Sigmoid colon (tissue), 6 donors: ENCODE measurements at regions not wholly inside any gene's neighbourhood (a gene's known extent, or its start where the extent isn't known, plus 50 kb on each side); places are given as distances from the start of the nearest gene placed in this dataset.
"Not testable (repeated sequence)": the region's sequence is repeated elsewhere in the genome, so short reads cannot be mapped to it uniquely, and the experiment has no call there.

Experiments
- DNase-seq: peaks from one replicate; pipeline ENCODE4 v3.0.0-alpha.2; 2019
- H3K27ac ChIP-seq, 4 donors: fragments of 200-600 bp; sonication (generic); one replicate each; pipeline ENCODE4 v1.5.1; 2016 to 2019; ENCODE audit warnings: mild to moderate bottlenecking in 1 of 4
- H3K27me3 ChIP-seq, 3 donors: fragments of 200-600 bp; sonication (generic); one replicate each; pipeline ENCODE4 v1.5.1; 2019; ENCODE audit warnings: mild to moderate bottlenecking in 1 of 3
- H3K36me3 ChIP-seq, 4 donors: fragments of 200-600 bp; sonication (generic); one replicate each; pipeline ENCODE4 v1.5.1; 2016 to 2019
- H3K4me1 ChIP-seq, 4 donors: fragments of 200-600 bp; sonication (generic); one replicate each; pipeline ENCODE4 v1.5.1; 2017 to 2019
- H3K4me3 ChIP-seq, 4 donors: fragments of 200-600 bp; sonication (generic); one replicate each; pipeline ENCODE4 v1.5.1; 2017 to 2019; ENCODE audit warnings: mild to moderate bottlenecking in 2 of 4, moderate library complexity in 1 of 4
- H3K9me3 ChIP-seq, 4 donors: fragments of 200-600 bp in 3 of 4; sonication (generic) in 3 of 4; one replicate each; pipeline versions ENCODE4 v1.5.1 to v1.6.1; 2013 to 2019
- EP300 ChIP-seq, 4 donors: sonication (generic); formaldehyde crosslinking; IDR thresholded peaks; one replicate each; pipeline ENCODE4 v1.6.1; 2017; ENCODE audit warnings: antibody characterized with exemption in 4 of 4
- POLR2A ChIP-seq, 2 donors: fragments of 450-650 bp; IDR thresholded peaks; one replicate each; pipeline ENCODE4 v1.6.1; 2016; ENCODE audit warnings: antibody characterized with exemption in 2 of 2, mild to moderate bottlenecking in 2 of 2, moderate library complexity in 2 of 2
- POLR2AphosphoS5 ChIP-seq, 4 donors: sonication (generic); formaldehyde crosslinking; IDR thresholded peaks; one replicate each; pipeline ENCODE4 v1.6.1; 2017; ENCODE audit warnings: antibody characterized with exemption in 4 of 4
- WGBS, 2 donors: extraction: QIAGEN DNeasy Blood & Tissue Kit; methylation state at CpG; one replicate each; pipeline ENCODE4 v1.1.7; 2013; 5-methylcytosine and 5-hydroxymethylcytosine counted together
- intact Hi-C: fragments of 100-400 bp; cut with DNase I; formaldehyde crosslinking; loops from one replicate; pipeline ENCODE4 v1.15.1; 2023
- TF ChIP-seq, protein P1 (sequence below), 4 experiments: fragments of 450-650 bp in 3 of 4; fragments of 200-600 bp in 1 of 4; IDR thresholded peaks; one replicate each; pipeline ENCODE4 v1.5.1; 2016 to 2019; ENCODE audit warnings: antibody characterized with exemption in 4 of 4, mild to moderate bottlenecking in 3 of 4, moderate library complexity in 2 of 4
- donor health status: healthy with polysubstance abuse.
- donor health status: healthy.

DNA sequence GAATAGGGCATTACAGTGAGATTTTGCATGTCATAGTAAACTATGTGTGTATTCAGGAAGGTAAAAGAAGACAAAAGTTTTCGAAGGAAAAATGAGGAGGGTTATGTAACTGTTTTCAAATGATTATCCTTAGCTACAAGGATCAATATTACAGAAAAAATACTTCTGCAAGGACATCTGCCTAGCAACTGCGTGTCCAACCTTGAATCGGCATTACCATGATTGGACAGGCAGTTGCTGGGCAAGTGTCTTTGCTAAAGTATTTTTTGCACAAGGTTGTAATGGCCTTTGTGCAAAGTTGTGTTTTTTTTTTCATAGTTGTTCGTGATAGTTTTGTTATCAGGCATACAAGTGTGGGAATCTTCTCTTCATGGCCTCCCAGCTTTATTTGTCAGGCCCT lies 136.8 kb downstream of the FASLG start:
- no peak for DNase-seq
- intact Hi-C loops = no loop called here
- no peaks in the 10 kb centered on the region for H3K9me3 ChIP-seq
- no peaks in the 10 kb centered on the region for H3K27me3 ChIP-seq
- H3K4me1 ChIP-seq = no peaks in the 10 kb centered on the region
- no peak overlapping the region for H3K4me3 ChIP-seq
- WGBS, 2 donors = 92% methylated on average over 4 of the region's 4 CpGs
- H3K27ac ChIP-seq = no peak overlapping the region
- TF ChIP-seq, protein P1, sequence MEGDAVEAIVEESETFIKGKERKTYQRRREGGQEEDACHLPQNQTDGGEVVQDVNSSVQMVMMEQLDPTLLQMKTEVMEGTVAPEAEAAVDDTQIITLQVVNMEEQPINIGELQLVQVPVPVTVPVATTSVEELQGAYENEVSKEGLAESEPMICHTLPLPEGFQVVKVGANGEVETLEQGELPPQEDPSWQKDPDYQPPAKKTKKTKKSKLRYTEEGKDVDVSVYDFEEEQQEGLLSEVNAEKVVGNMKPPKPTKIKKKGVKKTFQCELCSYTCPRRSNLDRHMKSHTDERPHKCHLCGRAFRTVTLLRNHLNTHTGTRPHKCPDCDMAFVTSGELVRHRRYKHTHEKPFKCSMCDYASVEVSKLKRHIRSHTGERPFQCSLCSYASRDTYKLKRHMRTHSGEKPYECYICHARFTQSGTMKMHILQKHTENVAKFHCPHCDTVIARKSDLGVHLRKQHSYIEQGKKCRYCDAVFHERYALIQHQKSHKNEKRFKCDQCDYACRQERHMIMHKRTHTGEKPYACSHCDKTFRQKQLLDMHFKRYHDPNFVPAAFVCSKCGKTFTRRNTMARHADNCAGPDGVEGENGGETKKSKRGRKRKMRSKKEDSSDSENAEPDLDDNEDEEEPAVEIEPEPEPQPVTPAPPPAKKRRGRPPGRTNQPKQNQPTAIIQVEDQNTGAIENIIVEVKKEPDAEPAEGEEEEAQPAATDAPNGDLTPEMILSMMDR (IDR thresholded peaks at IDR 0.05) = no peak
- TF ChIP-seq POLR2A (IDR thresholded peaks at IDR 0.05) (no peak), EP300 (IDR thresholded peaks at IDR 0.05) (no peak), POLR2AphosphoS5 (IDR thresholded peaks at IDR 0.05) (no peak)
- H3K36me3 ChIP-seq = no peaks in the 10 kb centered on the region

- H3K9me3 ChIP-seq, H3K27ac ChIP-seq, H3K4me1 ChIP-seq, intact Hi-C loops, H3K36me3 ChIP-seq, H3K4me3 ChIP-seq, DNase-seq, H3K27me3 ChIP-seq: not testable (repeated sequence)
- 86 to 95% methylated on average over 9 of the region's 9 CpGs for WGBS, 2 donors
Observed at GRCh38 chr1:172799804-172800203, 140.9 kb downstream of the FASLG start.

GRCh38 chr1:172801771-172802322 lies 142.9 kb downstream of the FASLG start:
- intact Hi-C loops = no loop called here
- 42 to 85% methylated on average over 1 of the region's 1 CpG for WGBS, 2 donors
- Histone ChIP-seq H3K27me3 (no peaks in the 10 kb centered on the region), H3K4me3 (no peak overlapping the region), H3K4me1 (no peaks in the 10 kb centered on the region), H3K27ac (no peak overlapping the region), H3K9me3 (no peaks in the 10 kb centered on the region), H3K36me3 (no peaks in the 10 kb centered on the region)
- no peak for TF ChIP-seq POLR2A (IDR thresholded peaks at IDR 0.05)
- no peak for TF ChIP-seq EP300 (IDR thresholded peaks at IDR 0.05)
- TF ChIP-seq POLR2AphosphoS5 (IDR thresholded peaks at IDR 0.05) = no peak
- TF ChIP-seq, protein P1 (IDR thresholded peaks at IDR 0.05) = no peak
- no peak for DNase-seq

GRCh38 chr1:172809750-172810149 lies 150.8 kb downstream of the FASLG start:
- DNase-seq = no peak

DNA sequence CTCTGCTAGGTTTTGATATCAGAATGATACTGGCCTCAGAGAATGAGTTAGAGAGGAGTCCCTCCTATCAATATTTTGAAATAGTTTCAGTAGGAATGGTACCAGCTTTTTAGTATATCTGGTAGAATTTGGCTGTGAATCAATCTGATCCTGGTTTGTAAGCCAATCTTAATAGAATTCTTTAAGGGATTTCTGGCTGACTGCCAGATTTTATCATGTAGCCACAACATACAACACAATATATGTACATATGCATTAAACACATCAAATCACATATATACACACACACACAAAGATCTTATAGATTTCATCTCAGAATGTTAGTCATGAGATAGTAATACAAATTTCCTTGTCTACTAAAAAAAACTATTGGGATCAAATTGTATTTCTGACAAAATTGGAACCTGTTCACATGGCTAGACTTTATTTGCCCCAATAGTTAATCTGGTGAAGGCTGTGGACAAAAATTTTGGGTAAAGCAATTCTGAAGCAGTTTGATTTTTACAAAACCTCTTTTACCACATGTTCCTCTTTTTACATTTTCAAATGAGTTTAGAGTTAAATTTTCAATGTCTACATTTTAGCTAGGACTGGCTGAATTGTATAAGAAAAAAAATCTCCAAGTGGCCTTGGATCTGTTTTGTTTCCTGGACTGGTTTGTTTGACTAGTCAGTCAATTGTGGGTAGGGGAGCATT lies 151.7 kb downstream of the FASLG start:
- Histone ChIP-seq H3K36me3 (no peaks in the 10 kb centered on the region), H3K4me3 (no peak overlapping the region), H3K4me1 (no peaks in the 10 kb centered on the region), H3K27ac (no peak overlapping the region), H3K9me3 (no peaks in the 10 kb centered on the region), H3K27me3 (no peaks in the 10 kb centered on the region)
- intact Hi-C loops = no loop called here
- no peak for DNase-seq
- TF ChIP-seq POLR2A (IDR thresholded peaks at IDR 0.05) (no peak), POLR2AphosphoS5 (IDR thresholded peaks at IDR 0.05) (no peak), EP300 (IDR thresholded peaks at IDR 0.05) (no peak)
- TF ChIP-seq, protein P1 (IDR thresholded peaks at IDR 0.05) = no peak

More at GRCh38 chr1:172809750-172810149, 150.8 kb downstream of the FASLG start:
- H3K4me1 ChIP-seq = no peaks in the 10 kb centered on the region
- no peaks in the 10 kb centered on the region for H3K36me3 ChIP-seq
- no peak overlapping the region for H3K4me3 ChIP-seq
- no peak for TF ChIP-seq POLR2A (IDR thresholded peaks at IDR 0.05)
- TF ChIP-seq EP300 (IDR thresholded peaks at IDR 0.05) = no peak
- TF ChIP-seq, protein P1 (IDR thresholded peaks at IDR 0.05) = no peak
- TF ChIP-seq POLR2AphosphoS5 (IDR thresholded peaks at IDR 0.05) = no peak
- H3K27me3 ChIP-seq = no peaks in the 10 kb centered on the region
- H3K9me3 ChIP-seq = no peaks in the 10 kb centered on the region
- H3K27ac ChIP-seq = no peak overlapping the region
- 98% methylated on average over 1 of the region's 1 CpG for WGBS, 2 donors
- intact Hi-C loops = no loop called here
